Cardiac septum (tissue), 1 donor: ENCODE measurements at regions not wholly inside any gene's neighbourhood (a gene's known extent, or its start where the extent isn't known, plus 50 kb on each side); places are given as distances from the start of the nearest gene placed in this dataset.
"Not testable (repeated sequence)": the region's sequence is repeated elsewhere in the genome, so short reads cannot be mapped to it uniquely, and the experiment has no call there.

Source experiments
- DNase-seq: peaks from one replicate; pipeline ENCODE4 v3.0.0-alpha.2; 2020; ENCODE audit warnings: low spot score
- intact Hi-C: fragments of 100-400 bp; cut with DNase I; formaldehyde crosslinking; loops from one replicate; pipeline ENCODE4 v1.14.0; 2022
- donor health status: DM: no; HTN: no; CAD: no.

- no peak for DNase-seq
- intact Hi-C loops, result no loop called here
Observed at GRCh38 chr10:55979203-55979602, 381.9 kb downstream of the ZWINT start.

GRCh38 chr10:55966101-55966500, 395.0 kb downstream of the ZWINT start:
- intact Hi-C loops, result no loop called here

GRCh38 chr10:55943403-55943802, 417.7 kb downstream of the ZWINT start:
- intact Hi-C loops, result no loop called here
- DNase-seq, result no peak

More at GRCh38 chr10:55966101-55966500, 395.0 kb downstream of the ZWINT start:
- DNase-seq, result no peak

GRCh38 chr10:55929291-55929690, 431.8 kb downstream of the ZWINT start:
- intact Hi-C loops, result no loop called here
- DNase-seq, result no peak

- DNase-seq, intact Hi-C loops: not testable (repeated sequence)
Observed at GRCh38 chr10:55899472-55900147, 461.4 kb downstream of the ZWINT start.

- intact Hi-C loops, result no loop called here
- no peak for DNase-seq
Observed at GRCh38 chr10:55897490-55897921, 463.6 kb downstream of the ZWINT start.

- DNase-seq, result no peak
- intact Hi-C loops, result no loop called here
Observed at GRCh38 chr10:55892276-55892675, 468.8 kb downstream of the ZWINT start.

GRCh38 chr10:55881588-55881987, 479.5 kb downstream of the ZWINT start:
- intact Hi-C loops, result no loop called here

GRCh38 chr10:55873485-55873884, 487.6 kb downstream of the ZWINT start:
- no peak for DNase-seq
- intact Hi-C loops, result no loop called here

More at GRCh38 chr10:55881588-55881987, 479.5 kb downstream of the ZWINT start:
- DNase-seq, result no peak

- intact Hi-C loops, result no loop called here
Observed at GRCh38 chr10:55870186-55870585, 490.9 kb downstream of the ZWINT start.

GRCh38 chr10:55867848-55868247, 493.2 kb downstream of the ZWINT start:
- intact Hi-C loops, result no loop called here
- DNase-seq, result no peak

More at GRCh38 chr10:55870186-55870585, 490.9 kb downstream of the ZWINT start:
- DNase-seq, result no peak

- no peak for DNase-seq
- intact Hi-C loops, result no loop called here
Observed at GRCh38 chr10:55858730-55859129, 502.3 kb downstream of the ZWINT start.

GRCh38 chr10:55852900-55853299, 508.2 kb downstream of the ZWINT start:
- intact Hi-C loops, result no loop called here
- no peak for DNase-seq

- no peak for DNase-seq
- intact Hi-C loops, result no loop called here
Observed at GRCh38 chr10:55837273-55837672, 523.8 kb downstream of the ZWINT start.

- DNase-seq, result no peak
- intact Hi-C loops, result no loop called here
Observed at GRCh38 chr10:55822096-55822495, 539.0 kb downstream of the ZWINT start.

GRCh38 chr10:55820478-55820877, 540.6 kb downstream of the ZWINT start:
- intact Hi-C loops, result no loop called here
- no peak for DNase-seq

GRCh38 chr10:55820071-55820470, 541.0 kb downstream of the ZWINT start:
- intact Hi-C loops, result no loop called here
- no peak for DNase-seq

- intact Hi-C loops, result no loop called here
- no peak for DNase-seq
Observed at GRCh38 chr10:55813451-55814170, 547.4 kb downstream of the ZWINT start.

GRCh38 chr10:55803055-55803454, 558.0 kb downstream of the ZWINT start:
- intact Hi-C loops, result no loop called here

GRCh38 chr10:55801353-55801661, 559.8 kb downstream of the ZWINT start:
- intact Hi-C loops, result no loop called here
- no peak for DNase-seq

More at GRCh38 chr10:55803055-55803454, 558.0 kb downstream of the ZWINT start:
- no peak for DNase-seq
